ENCODE measurements at regions not wholly inside any gene's neighbourhood (a gene's known extent, or its start where the extent isn't known, plus 50 kb on each side); places are given as distances from the start of the nearest gene placed in this dataset.

DNA sequence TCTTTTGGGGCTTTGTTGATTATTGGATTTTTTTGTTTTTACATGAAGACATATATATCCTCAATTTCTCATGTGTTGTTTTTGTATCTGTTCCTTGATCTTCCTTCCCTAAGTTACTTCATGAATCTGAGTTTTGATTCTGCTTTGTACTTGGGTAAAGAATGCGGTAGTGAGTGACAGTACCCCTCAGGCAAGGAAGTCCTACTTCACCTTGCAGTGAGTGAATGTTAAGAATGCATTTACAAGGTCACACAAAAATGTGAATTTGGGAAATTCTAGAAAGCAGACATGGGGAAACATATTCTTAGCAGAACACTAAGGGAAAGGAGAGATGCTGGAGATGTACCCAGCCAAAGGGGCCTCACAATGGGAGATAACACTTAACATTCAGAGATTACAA lies 373.1 kb upstream of the LCORL start:
- 82 to 100% methylated on average over 1 of the region's 1 CpG for WGBS, 2 donors (ENCODE audit: low coverage in 1 of 2)
- Histone ChIP-seq H3K27me3 (no peaks in the 10 kb centered on the region), H3K4me3 (no peak overlapping the region), H3K4me1 (no peaks in the 10 kb centered on the region), H3K36me3 (no peaks in the 10 kb centered on the region), H3K27ac (no peak overlapping the region), H3K9me3 (no peaks in the 10 kb centered on the region)
- in situ Hi-C loops (cut with MboI; ENCODE audit: low pct_ligation_motif_present in 1 of 4, low pct_unique_long_range_greater_than_20kb in 1 of 4, low sequenced_read_pairs in 3 of 4) = no loop called here
- DNase-seq = no peak
- intact Hi-C loops (cut with DNase I; ENCODE audit: low total_unique reads) = no loop called here
- TF ChIP-seq EP300 (IDR thresholded peaks at IDR 0.05; ENCODE audit: low read depth) (no peak), POLR2AphosphoS5 (IDR thresholded peaks at IDR 0.05) (no peak), POLR2A (IDR thresholded peaks at IDR 0.05) (no peak)
- TF ChIP-seq, protein P1, sequence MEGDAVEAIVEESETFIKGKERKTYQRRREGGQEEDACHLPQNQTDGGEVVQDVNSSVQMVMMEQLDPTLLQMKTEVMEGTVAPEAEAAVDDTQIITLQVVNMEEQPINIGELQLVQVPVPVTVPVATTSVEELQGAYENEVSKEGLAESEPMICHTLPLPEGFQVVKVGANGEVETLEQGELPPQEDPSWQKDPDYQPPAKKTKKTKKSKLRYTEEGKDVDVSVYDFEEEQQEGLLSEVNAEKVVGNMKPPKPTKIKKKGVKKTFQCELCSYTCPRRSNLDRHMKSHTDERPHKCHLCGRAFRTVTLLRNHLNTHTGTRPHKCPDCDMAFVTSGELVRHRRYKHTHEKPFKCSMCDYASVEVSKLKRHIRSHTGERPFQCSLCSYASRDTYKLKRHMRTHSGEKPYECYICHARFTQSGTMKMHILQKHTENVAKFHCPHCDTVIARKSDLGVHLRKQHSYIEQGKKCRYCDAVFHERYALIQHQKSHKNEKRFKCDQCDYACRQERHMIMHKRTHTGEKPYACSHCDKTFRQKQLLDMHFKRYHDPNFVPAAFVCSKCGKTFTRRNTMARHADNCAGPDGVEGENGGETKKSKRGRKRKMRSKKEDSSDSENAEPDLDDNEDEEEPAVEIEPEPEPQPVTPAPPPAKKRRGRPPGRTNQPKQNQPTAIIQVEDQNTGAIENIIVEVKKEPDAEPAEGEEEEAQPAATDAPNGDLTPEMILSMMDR (IDR thresholded peaks at IDR 0.05) = no peak

- WGBS, 2 donors (ENCODE audit: low coverage in 1 of 2) = 66 to 75% methylated on average over 1 of the region's 1 CpG
- no peak for TF ChIP-seq EP300 (IDR thresholded peaks at IDR 0.05; ENCODE audit: low read depth)
- TF ChIP-seq POLR2AphosphoS5 (IDR thresholded peaks at IDR 0.05) = no peak
- Histone ChIP-seq H3K36me3 (no peaks in the 10 kb centered on the region), H3K4me3 (no peak overlapping the region), H3K4me1 (no peaks in the 10 kb centered on the region), H3K27ac (no peak overlapping the region), H3K27me3 (no peaks in the 10 kb centered on the region), H3K9me3 (no peaks in the 10 kb centered on the region)
- in situ Hi-C loops (cut with MboI; ENCODE audit: low pct_ligation_motif_present in 1 of 4, low pct_unique_long_range_greater_than_20kb in 1 of 4, low sequenced_read_pairs in 3 of 4) (no loop called here), intact Hi-C loops (cut with DNase I; ENCODE audit: low total_unique reads) (no loop called here)
- no peak for DNase-seq
Observed at GRCh38 chr4:18391354-18391728, 369.8 kb upstream of the LCORL start.

GRCh38 chr4:18390655-18391353 lies 369.2 kb upstream of the LCORL start:
- DNase-seq = no peak
- in situ Hi-C loops (cut with MboI; ENCODE audit: low pct_ligation_motif_present in 1 of 4, low pct_unique_long_range_greater_than_20kb in 1 of 4, low sequenced_read_pairs in 3 of 4) (no loop called here), intact Hi-C loops (cut with DNase I; ENCODE audit: low total_unique reads) (no loop called here)
- WGBS, 2 donors (ENCODE audit: low coverage in 1 of 2) = 76 to 93% methylated on average over 3 to 4 of the region's 4 CpGs
- H3K9me3 ChIP-seq = no peaks in the 10 kb centered on the region
- H3K4me1 ChIP-seq = no peaks in the 10 kb centered on the region
- TF ChIP-seq POLR2A (IDR thresholded peaks at IDR 0.05) (no peak), POLR2AphosphoS5 (IDR thresholded peaks at IDR 0.05) (no peak), EP300 (IDR thresholded peaks at IDR 0.05; ENCODE audit: low read depth) (no peak)
- TF ChIP-seq, protein P1 (IDR thresholded peaks at IDR 0.05) = no peak
- no peaks in the 10 kb centered on the region for H3K27me3 ChIP-seq
- no peak overlapping the region for H3K4me3 ChIP-seq
- no peak overlapping the region for H3K27ac ChIP-seq
- no peaks in the 10 kb centered on the region for H3K36me3 ChIP-seq

GRCh38 chr4:18389115-18389514 lies 367.6 kb upstream of the LCORL start:
- H3K4me3 ChIP-seq = no peak overlapping the region
- WGBS, 2 donors (ENCODE audit: low coverage in 1 of 2) = 81 to 84% methylated on average over 2 of the region's 2 CpGs
- in situ Hi-C loops (cut with MboI; ENCODE audit: low pct_ligation_motif_present in 1 of 4, low pct_unique_long_range_greater_than_20kb in 1 of 4, low sequenced_read_pairs in 3 of 4) = no loop called here
- DNase-seq = no peak
- H3K27me3 ChIP-seq = no peaks in the 10 kb centered on the region
- peaks cover 0 to 4% of the 10 kb centered on the region in 2 donors for H3K9me3 ChIP-seq
- intact Hi-C loops (cut with DNase I; ENCODE audit: low total_unique reads) = no loop called here
- H3K36me3 ChIP-seq = no peaks in the 10 kb centered on the region
- no peak overlapping the region for H3K27ac ChIP-seq
- TF ChIP-seq POLR2AphosphoS5 (IDR thresholded peaks at IDR 0.05) = no peak
- TF ChIP-seq EP300 (IDR thresholded peaks at IDR 0.05; ENCODE audit: low read depth) = no peak
- TF ChIP-seq, protein P1 (IDR thresholded peaks at IDR 0.05) = no peak
- no peak for TF ChIP-seq POLR2A (IDR thresholded peaks at IDR 0.05)
- H3K4me1 ChIP-seq = no peaks in the 10 kb centered on the region

DNA sequence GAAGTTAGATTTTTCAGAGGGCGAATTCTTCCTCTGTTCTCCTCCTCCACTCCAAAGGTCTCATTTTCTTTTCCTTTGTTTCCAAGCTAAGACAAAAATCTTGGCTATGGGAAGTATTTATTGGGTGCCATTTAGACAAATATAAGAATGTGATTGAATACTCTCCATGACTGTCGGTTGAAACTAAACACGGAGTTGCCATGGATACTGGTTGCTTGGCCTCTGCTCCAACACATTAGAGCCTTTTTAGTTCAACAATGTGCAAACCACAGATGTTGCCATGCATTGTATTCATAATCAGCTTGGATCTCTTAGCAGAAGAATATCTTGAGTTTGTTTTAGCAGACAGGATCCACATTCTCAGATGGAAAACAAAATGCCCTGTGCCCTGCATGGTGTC lies 366.5 kb upstream of the LCORL start:
- Histone ChIP-seq H3K36me3 (no peaks in the 10 kb centered on the region), H3K27ac (no peak overlapping the region), H3K27me3 (no peaks in the 10 kb centered on the region), H3K4me3 (no peak overlapping the region), H3K9me3 (peaks cover 0 to 4% of the 10 kb centered on the region in 2 donors), H3K4me1 (no peaks in the 10 kb centered on the region)
- TF ChIP-seq POLR2A (IDR thresholded peaks at IDR 0.05) = no peak
- TF ChIP-seq, protein P1 (IDR thresholded peaks at IDR 0.05) = no peak
- no peak for TF ChIP-seq POLR2AphosphoS5 (IDR thresholded peaks at IDR 0.05)
- TF ChIP-seq EP300 (IDR thresholded peaks at IDR 0.05; ENCODE audit: low read depth) = no peak
- WGBS, 2 donors (ENCODE audit: low coverage in 1 of 2) = 53 to 68% methylated on average over 3 of the region's 3 CpGs
- intact Hi-C loops (cut with DNase I; ENCODE audit: low total_unique reads) = no loop called here
- DNase-seq = no peak
- in situ Hi-C loops (cut with MboI; ENCODE audit: low pct_ligation_motif_present in 1 of 4, low pct_unique_long_range_greater_than_20kb in 1 of 4, low sequenced_read_pairs in 3 of 4) = no loop called here

All from transverse colon (tissue), 4 donors.